Sigmoid colon (tissue), 4 donors: ENCODE measurements at regions not wholly inside any gene's neighbourhood (a gene's known extent, or its start where the extent isn't known, plus 50 kb on each side); places are given as distances from the start of the nearest gene placed in this dataset.
"Not testable (repeated sequence)": the region's sequence is repeated elsewhere in the genome, so short reads cannot be mapped to it uniquely, and the experiment has no call there.

Source experiments
- CTCF ChIP-seq, 4 experiments: fragments of 450-650 bp in 3 of 4; fragments of 200-600 bp in 1 of 4; IDR thresholded peaks; one replicate each; pipeline ENCODE4 v1.5.1; 2016 to 2019; ENCODE audit warnings: antibody characterized with exemption in 4 of 4, mild to moderate bottlenecking in 3 of 4, moderate library complexity in 2 of 4
- POLR2AphosphoS5 ChIP-seq, 4 donors: sonication (generic); formaldehyde crosslinking; IDR thresholded peaks; one replicate each; pipeline ENCODE4 v1.6.1; 2017; ENCODE audit warnings: antibody characterized with exemption in 4 of 4

DNA sequence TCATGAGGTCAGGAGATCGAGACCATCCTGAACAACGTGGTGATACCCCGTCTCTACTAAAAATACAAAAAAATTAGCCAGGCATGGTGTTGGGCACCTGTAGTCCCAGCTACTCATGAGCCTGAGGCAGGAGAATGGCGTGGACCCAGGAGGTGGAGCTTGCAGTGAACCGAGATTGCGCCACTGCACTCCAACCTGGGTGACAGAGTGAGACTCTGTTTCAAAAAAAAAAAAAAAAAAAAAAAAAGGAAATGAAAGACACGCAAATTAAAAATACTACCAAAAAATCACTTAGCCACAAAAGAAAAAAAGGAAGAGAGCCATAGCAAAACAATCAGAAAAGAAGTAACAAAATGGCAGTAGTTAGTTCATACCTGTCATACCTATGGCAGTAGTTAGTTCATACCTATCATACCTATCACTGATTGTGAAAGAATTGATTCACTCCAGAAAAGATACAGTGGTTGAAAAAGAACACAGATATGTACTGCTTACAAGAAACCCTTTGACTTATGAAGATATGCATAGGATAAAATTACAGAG lies 180.9 kb downstream of the RPS4Y2 start:
- TF ChIP-seq CTCF, POLR2AphosphoS5 (IDR thresholded peaks at IDR 0.05): not testable (repeated sequence)
